OCI-LY1 (cell line): ENCODE measurements at regions not wholly inside any gene's neighbourhood (a gene's known extent, or its start where the extent isn't known, plus 50 kb on each side); places are given as distances from the start of the nearest gene placed in this dataset.

Experiments
- H2AFZ ChIP-seq: fragments of 200-600 bp; sonication (generic), shearing (Covaris generic); 2 replicates; pipeline ENCODE4 v1.6.0; 2014; ENCODE audit warnings: antibody characterized with exemption, mild to moderate bottlenecking, low read length
- H3F3A ChIP-seq: fragments of 200-600 bp; sonication (generic), shearing (Covaris generic); 2 replicates; pipeline ENCODE4 v1.6.0; 2014; ENCODE audit warnings: mild to moderate bottlenecking, antibody characterized with exemption, low read length, moderate library complexity; ENCODE audit not compliant: insufficient read depth
- H3K27ac ChIP-seq: fragments of 200-600 bp; sonication (generic); 2 replicates; pipeline ENCODE4 v1.5.1; 2014; ENCODE audit warnings: low read length, mixed run types, mild to moderate bottlenecking, low read depth; ENCODE audit not compliant: poor library complexity, severe bottlenecking
- H3K27me3 ChIP-seq: fragments of 200-600 bp; sonication (generic); 2 replicates; pipeline ENCODE4 v1.6.0; 2014; ENCODE audit warnings: antibody characterized with exemption, mild to moderate bottlenecking, low read length, moderate library complexity; ENCODE audit not compliant: insufficient read depth
- H3K36me3 ChIP-seq: fragments of 200-600 bp; sonication (generic); 2 replicates; pipeline ENCODE4 v1.6.1; 2014; ENCODE audit warnings: mild to moderate bottlenecking, antibody characterized with exemption, low read length, moderate library complexity, mixed read lengths; ENCODE audit not compliant: insufficient read depth
- H3K4me1 ChIP-seq: fragments of 200-600 bp; sonication (generic); 2 replicates; pipeline ENCODE4 v1.5.1; 2014; ENCODE audit warnings: mild to moderate bottlenecking, low read length, moderate library complexity; ENCODE audit not compliant: insufficient read depth, severe bottlenecking
- H3K4me2 ChIP-seq: fragments of 200-600 bp; sonication (generic), shearing (Covaris generic); 2 replicates; pipeline ENCODE4 v1.6.1; 2014; ENCODE audit warnings: low read length
- H3K4me3 ChIP-seq: fragments of 200-600 bp; sonication (generic); 2 replicates; pipeline ENCODE4 v1.5.1; 2014; ENCODE audit warnings: low read length, low read depth, mild to moderate bottlenecking, mixed read lengths; ENCODE audit not compliant: poor library complexity, severe bottlenecking
- H3K79me2 ChIP-seq: fragments of 200-600 bp; shearing (Covaris generic); 2 replicates; pipeline ENCODE4 v1.6.1; 2016; ENCODE audit warnings: mixed run types, low read length, mixed read lengths; ENCODE audit not compliant: insufficient read depth
- H3K9ac ChIP-seq: fragments of 200-600 bp; sonication (generic), shearing (Covaris generic); 2 replicates; pipeline ENCODE4 v1.6.1; 2014; ENCODE audit warnings: mild to moderate bottlenecking, low read length, mixed read lengths
- H3K9me2 ChIP-seq: fragments of 200-600 bp; sonication (generic), shearing (Covaris generic); 2 replicates; pipeline ENCODE4 v1.6.1; 2014; ENCODE audit warnings: low read depth, mild to moderate bottlenecking, low read length, mixed read lengths
- H3K9me3 ChIP-seq: fragments of 200-600 bp; shearing (Covaris generic); 2 replicates; pipeline ENCODE4 v1.6.1; 2014; ENCODE audit warnings: low read length, mixed read lengths
- H4K20me1 ChIP-seq: fragments of 200-600 bp; sonication (generic), shearing (Covaris generic); 2 replicates; pipeline ENCODE4 v1.6.0; 2016; ENCODE audit warnings: mild to moderate bottlenecking, low read length; ENCODE audit not compliant: insufficient read depth
- EZH2 ChIP-seq: fragments of 200-600 bp; sonication (generic), shearing (Covaris generic); IDR thresholded peaks from 2 replicates; pipeline ENCODE4 v1.8.0; 2017; ENCODE audit warnings: borderline replicate concordance, mixed run types, mild to moderate bottlenecking, antibody characterized with exemption, low read length, moderate library complexity, mixed read lengths
- TF ChIP-seq, protein P1 (sequence below): fragments of 200-600 bp; sonication (generic), shearing (Covaris generic); IDR thresholded peaks from 2 replicates; pipeline ENCODE4 v1.5.1; 2017; ENCODE audit warnings: mild to moderate bottlenecking, antibody characterized with exemption, low read length, moderate library complexity, mixed read lengths

DNA sequence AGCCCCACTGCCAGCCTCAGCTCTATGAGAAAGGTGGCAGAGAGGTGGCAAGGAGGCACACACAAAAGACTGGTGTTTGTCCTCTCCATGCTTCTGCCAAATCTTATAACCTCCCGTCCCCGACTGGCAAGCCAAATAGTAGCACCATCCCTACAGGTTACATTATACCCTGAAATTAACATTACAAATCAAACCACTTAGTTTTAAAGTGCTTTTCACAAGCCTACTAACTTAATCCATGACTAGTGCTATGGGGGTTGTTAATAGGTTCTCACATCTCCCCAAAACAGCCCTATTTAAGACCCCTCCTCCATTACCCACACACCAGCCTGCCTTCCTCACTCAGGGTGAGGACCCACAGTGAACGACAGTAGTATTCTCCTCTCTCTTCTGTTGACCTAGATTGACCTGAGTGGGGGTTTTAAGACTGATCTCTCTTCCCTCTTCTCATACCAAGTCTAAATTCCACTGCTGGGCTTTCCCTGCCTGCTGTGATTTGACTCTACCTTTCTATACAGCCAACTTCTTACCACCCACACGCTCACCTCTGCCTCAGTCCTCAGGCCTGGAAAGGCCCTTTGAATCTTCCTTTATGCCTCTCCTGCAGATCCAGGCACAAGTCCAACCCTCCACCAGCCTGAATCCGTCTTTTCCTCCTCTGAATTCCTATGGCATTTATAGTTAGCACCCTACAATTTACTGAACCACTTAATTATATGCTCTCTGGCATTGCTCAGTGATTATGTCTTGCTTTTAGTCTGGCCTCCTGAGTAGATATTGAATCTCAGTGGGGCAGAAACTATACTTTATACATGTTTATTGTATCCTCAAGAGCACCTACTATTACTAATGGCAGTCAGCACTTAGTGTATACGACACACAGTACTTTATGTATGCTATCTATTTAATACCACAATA, 116.1 kb downstream of the TMEM174 start:
- H3K9ac ChIP-seq = no peak overlapping the region
- no peaks in the 10 kb centered on the region for H3K9me2 ChIP-seq
- no peaks in the 10 kb centered on the region for H3K36me3 ChIP-seq
- H4K20me1 ChIP-seq = no peaks in the 10 kb centered on the region
- H3K79me2 ChIP-seq = no peaks in the 10 kb centered on the region
- H3K4me3 ChIP-seq = no peak overlapping the region
- TF ChIP-seq, protein P1, sequence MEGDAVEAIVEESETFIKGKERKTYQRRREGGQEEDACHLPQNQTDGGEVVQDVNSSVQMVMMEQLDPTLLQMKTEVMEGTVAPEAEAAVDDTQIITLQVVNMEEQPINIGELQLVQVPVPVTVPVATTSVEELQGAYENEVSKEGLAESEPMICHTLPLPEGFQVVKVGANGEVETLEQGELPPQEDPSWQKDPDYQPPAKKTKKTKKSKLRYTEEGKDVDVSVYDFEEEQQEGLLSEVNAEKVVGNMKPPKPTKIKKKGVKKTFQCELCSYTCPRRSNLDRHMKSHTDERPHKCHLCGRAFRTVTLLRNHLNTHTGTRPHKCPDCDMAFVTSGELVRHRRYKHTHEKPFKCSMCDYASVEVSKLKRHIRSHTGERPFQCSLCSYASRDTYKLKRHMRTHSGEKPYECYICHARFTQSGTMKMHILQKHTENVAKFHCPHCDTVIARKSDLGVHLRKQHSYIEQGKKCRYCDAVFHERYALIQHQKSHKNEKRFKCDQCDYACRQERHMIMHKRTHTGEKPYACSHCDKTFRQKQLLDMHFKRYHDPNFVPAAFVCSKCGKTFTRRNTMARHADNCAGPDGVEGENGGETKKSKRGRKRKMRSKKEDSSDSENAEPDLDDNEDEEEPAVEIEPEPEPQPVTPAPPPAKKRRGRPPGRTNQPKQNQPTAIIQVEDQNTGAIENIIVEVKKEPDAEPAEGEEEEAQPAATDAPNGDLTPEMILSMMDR = no peak
- TF ChIP-seq EZH2 = no peak
- no peaks in the 10 kb centered on the region for H3K4me1 ChIP-seq
- H3K27me3 ChIP-seq = no peaks in the 10 kb centered on the region
- H3F3A ChIP-seq = no peaks in the 10 kb centered on the region
- no peak overlapping the region for H3K4me2 ChIP-seq
- no peak overlapping the region for H2AFZ ChIP-seq
- no peaks in the 10 kb centered on the region for H3K9me3 ChIP-seq
- no peak overlapping the region for H3K27ac ChIP-seq

DNA sequence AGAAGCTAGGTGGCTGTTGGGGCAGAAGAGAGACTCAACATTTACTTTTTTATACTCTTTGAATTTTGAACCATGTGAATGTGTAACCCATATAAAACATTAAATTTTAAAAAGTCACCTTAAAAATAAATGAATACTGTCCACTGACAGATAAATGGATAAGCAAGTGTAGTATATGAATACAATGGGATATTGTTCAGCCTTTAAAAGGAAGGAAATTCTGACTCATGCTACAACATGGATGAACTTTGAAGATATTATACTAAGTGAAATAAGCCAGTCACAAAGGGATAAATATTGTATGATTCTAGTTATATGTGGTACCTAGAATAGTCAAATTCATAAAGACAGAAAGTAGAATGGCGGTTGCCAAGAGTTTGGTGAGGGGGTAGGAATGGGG, 113.9 kb downstream of the TMEM174 start:
- H3K4me2 ChIP-seq = no peak overlapping the region
- no peak overlapping the region for H3K4me3 ChIP-seq
- no peak for TF ChIP-seq EZH2
- TF ChIP-seq, protein P1 = no peak
- H3K9ac ChIP-seq = no peak overlapping the region
- H3K27me3 ChIP-seq = no peaks in the 10 kb centered on the region
- H3F3A ChIP-seq = no peaks in the 10 kb centered on the region
- no peaks in the 10 kb centered on the region for H3K4me1 ChIP-seq
- H2AFZ ChIP-seq = no peak overlapping the region
- no peaks in the 10 kb centered on the region for H4K20me1 ChIP-seq
- H3K27ac ChIP-seq = no peak overlapping the region
- H3K36me3 ChIP-seq = no peaks in the 10 kb centered on the region
- H3K9me2 ChIP-seq = no peaks in the 10 kb centered on the region
- H3K79me2 ChIP-seq = no peaks in the 10 kb centered on the region
- H3K9me3 ChIP-seq = no peaks in the 10 kb centered on the region

DNA sequence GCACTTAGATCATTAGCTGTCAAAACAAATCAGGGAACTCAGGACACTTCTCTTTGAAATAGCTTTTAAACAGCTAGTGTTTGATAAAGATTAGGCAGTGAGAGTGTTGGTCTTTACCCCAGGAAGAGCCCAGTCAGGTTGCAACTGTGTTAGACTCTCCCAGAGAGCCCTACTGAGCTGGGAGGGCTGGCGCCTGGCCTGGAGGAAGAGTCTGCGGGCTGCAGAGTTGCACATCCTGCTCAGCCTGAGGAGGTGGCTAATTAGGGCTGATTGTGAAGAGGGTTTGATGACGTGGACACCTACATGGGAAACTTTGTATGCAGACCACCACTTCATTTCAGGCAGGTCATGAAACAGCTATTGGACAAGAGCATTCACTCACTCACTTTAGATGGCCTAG, 112.0 kb downstream of the TMEM174 start:
- TF ChIP-seq, protein P1 = no peak
- no peak for TF ChIP-seq EZH2
- no peak overlapping the region for H3K27ac ChIP-seq
- no peak overlapping the region for H3K4me3 ChIP-seq
- no peaks in the 10 kb centered on the region for H3K9me2 ChIP-seq
- H3F3A ChIP-seq = no peaks in the 10 kb centered on the region
- no peaks in the 10 kb centered on the region for H3K9me3 ChIP-seq
- no peaks in the 10 kb centered on the region for H3K27me3 ChIP-seq
- H3K4me2 ChIP-seq = no peak overlapping the region
- H2AFZ ChIP-seq = no peak overlapping the region
- no peaks in the 10 kb centered on the region for H3K79me2 ChIP-seq
- H3K4me1 ChIP-seq = no peaks in the 10 kb centered on the region
- no peaks in the 10 kb centered on the region for H4K20me1 ChIP-seq
- no peaks in the 10 kb centered on the region for H3K36me3 ChIP-seq
- no peak overlapping the region for H3K9ac ChIP-seq
